Right atrium auricular region (tissue), 2 donors: ENCODE measurements at regions not wholly inside any gene's neighbourhood (a gene's known extent, or its start where the extent isn't known, plus 50 kb on each side); places are given as distances from the start of the nearest gene placed in this dataset.
"Not testable (repeated sequence)": the region's sequence is repeated elsewhere in the genome, so short reads cannot be mapped to it uniquely, and the experiment has no call there.

Source experiments
- DNase-seq: peaks from one replicate; pipeline ENCODE4 v3.0.0-alpha.2; 2019; ENCODE audit warnings: low spot score
- H3K27ac ChIP-seq, 2 donors: fragments of 200-600 bp; sonication (generic); 1 replicate in 1 of 2; 2 replicates in 1 of 2; pipeline ENCODE4 v1.5.1; 2016 to 2019
- H3K27me3 ChIP-seq, 2 donors: fragments of 200-600 bp; sonication (generic); one replicate each; pipeline versions ENCODE4 v1.5.1 to v1.6.0; 2017 to 2019
- H3K36me3 ChIP-seq: fragments of 200-600 bp; sonication (generic); one replicate; pipeline ENCODE4 v1.5.1; 2016
- H3K4me1 ChIP-seq, 2 donors: fragments of 200-600 bp; sonication (generic); one replicate each; pipeline versions ENCODE4 v1.5.1 to v1.6.0; 2017 to 2019
- H3K4me3 ChIP-seq, 2 donors: fragments of 200-600 bp; sonication (generic); 1 replicate in 1 of 2; 2 replicates in 1 of 2; pipeline ENCODE4 v1.5.1; 2017 to 2019; ENCODE audit warnings: mild to moderate bottlenecking in 1 of 2, moderate library complexity in 1 of 2
- H3K9me3 ChIP-seq, 2 donors: fragments of 200-600 bp; sonication (generic); one replicate each; pipeline ENCODE4 v1.5.1; 2019
- CTCF ChIP-seq, 2 donors: fragments of 200-600 bp; sonication (generic); IDR thresholded peaks; one replicate each; pipeline ENCODE4 v1.5.1; 2019; ENCODE audit warnings: antibody characterized with exemption in 2 of 2

- Histone ChIP-seq H3K27me3 (no peaks in the 10 kb centered on the region), H3K4me1 (peaks cover 0 to 3% of the 10 kb centered on the region in 2 donors), H3K4me3 (no peak overlapping the region), H3K27ac (no peak overlapping the region), H3K36me3 (no peaks in the 10 kb centered on the region), H3K9me3 (no peaks in the 10 kb centered on the region)
- no peak for DNase-seq
- no peak for TF ChIP-seq CTCF (IDR thresholded peaks at IDR 0.05)
Measured at GRCh38 chr10:11691319-11691755, 50.8 kb upstream of the ECHDC3 start.

DNA sequence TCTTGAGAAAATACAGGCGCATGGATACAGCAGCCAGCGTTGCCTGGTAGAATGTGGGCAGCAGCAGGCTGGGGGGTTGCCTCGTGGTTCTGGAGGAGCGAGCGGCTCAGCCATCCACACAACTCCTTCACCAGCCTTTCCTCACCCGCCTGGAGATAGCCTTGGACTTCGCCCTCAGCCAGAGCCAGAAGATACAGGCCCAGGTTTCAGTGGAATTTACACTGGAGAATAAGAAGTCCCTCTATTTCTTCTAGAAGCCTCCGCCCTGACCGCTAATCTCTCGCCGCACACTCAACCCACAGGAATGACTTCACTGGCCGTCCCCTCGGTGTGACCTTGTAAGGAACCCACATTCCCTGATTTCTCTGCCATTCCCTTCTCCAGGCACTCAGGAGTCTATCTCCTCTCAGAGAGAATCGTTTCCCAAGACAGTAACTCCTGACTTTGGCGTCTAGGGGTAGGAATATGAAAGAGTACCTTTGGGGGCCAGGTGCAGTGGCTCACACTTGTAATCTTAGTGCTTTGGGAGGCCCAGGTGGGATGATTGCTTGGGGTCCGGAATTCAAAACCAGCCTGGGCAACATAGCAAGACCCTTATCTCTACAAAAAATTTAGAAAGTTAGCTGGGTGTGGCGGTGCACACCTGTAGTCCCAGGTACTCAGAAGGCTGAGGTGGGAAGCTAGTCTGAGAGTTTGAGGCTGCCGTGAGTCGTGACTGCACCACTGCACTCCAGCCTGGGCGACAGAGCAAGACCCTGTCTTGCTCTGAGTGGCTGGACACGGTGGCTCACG is 52.0 kb upstream of the ECHDC3 start:
- no peak overlapping the region for H3K4me3 ChIP-seq
- TF ChIP-seq CTCF (IDR thresholded peaks at IDR 0.05), result no peak
- no peaks in the 10 kb centered on the region for H3K27me3 ChIP-seq
- no peaks in the 10 kb centered on the region for H3K36me3 ChIP-seq
- no peak overlapping the region for H3K27ac ChIP-seq
- H3K4me1 ChIP-seq, result peaks cover 0 to 15% of the 10 kb centered on the region in 2 donors
- no peak for DNase-seq
- H3K9me3 ChIP-seq, result no peaks in the 10 kb centered on the region

- H3K4me1 ChIP-seq, result peaks cover 0 to 24% of the 10 kb centered on the region in 2 donors
- H3K4me3 ChIP-seq, H3K9me3 ChIP-seq, H3K27ac ChIP-seq, DNase-seq, H3K27me3 ChIP-seq, H3K36me3 ChIP-seq: not testable (repeated sequence)
Measured at GRCh38 chr10:11688448-11688795, 53.8 kb upstream of the ECHDC3 start.

- DNase-seq, result no peak
- H3K9me3 ChIP-seq, result no peaks in the 10 kb centered on the region
- H3K4me3 ChIP-seq, result no peak overlapping the region
- H3K4me1 ChIP-seq, result peaks cover 0 to 24% of the 10 kb centered on the region in 2 donors
- no peaks in the 10 kb centered on the region for H3K36me3 ChIP-seq
- TF ChIP-seq CTCF (IDR thresholded peaks at IDR 0.05), result no peak
- H3K27ac ChIP-seq, result no peak overlapping the region
- no peaks in the 10 kb centered on the region for H3K27me3 ChIP-seq
Measured at GRCh38 chr10:11687779-11688447, 54.3 kb upstream of the ECHDC3 start.

DNA sequence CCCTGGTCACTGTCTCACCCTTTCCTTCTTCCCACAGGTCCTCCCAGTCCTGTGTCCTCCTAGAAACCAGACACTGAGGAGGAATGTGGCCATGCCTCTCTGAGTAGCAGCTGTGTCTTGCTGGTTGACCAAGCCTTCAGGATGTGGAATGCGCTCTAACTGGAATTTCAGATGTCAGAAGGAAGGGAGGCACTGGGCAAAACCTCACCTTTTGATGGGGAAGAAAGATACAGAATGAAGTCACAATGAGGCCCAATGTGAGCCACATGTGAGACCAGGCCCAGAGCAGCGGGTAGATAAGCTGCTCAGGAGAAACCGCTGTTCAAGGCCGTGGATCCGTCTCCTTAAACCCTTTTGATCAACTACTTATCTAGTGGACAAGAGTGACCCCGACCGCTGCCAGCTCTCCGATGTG is 54.8 kb upstream of the ECHDC3 start:
- no peak overlapping the region for H3K4me3 ChIP-seq
- H3K4me1 ChIP-seq, result peaks cover 0 to 24% of the 10 kb centered on the region in 2 donors
- no peak for DNase-seq
- H3K9me3 ChIP-seq, result no peaks in the 10 kb centered on the region
- no peaks in the 10 kb centered on the region for H3K36me3 ChIP-seq
- H3K27me3 ChIP-seq, result no peaks in the 10 kb centered on the region
- no peak for TF ChIP-seq CTCF (IDR thresholded peaks at IDR 0.05)
- no peak overlapping the region for H3K27ac ChIP-seq

- no peaks in the 10 kb centered on the region for H3K9me3 ChIP-seq
- TF ChIP-seq CTCF (IDR thresholded peaks at IDR 0.05), result no peak
- H3K4me3 ChIP-seq, result no peak overlapping the region
- peak overlapping the region in 1 of 2 donors; percentile 59 for H3K27ac ChIP-seq
- no peaks in the 10 kb centered on the region for H3K27me3 ChIP-seq
- peaks cover 0 to 20% of the 10 kb centered on the region in 2 donors for H3K4me1 ChIP-seq
- no peaks in the 10 kb centered on the region for H3K36me3 ChIP-seq
- DNase-seq, result peak; percentile 81
Measured at GRCh38 chr10:11685787-11686218, 56.4 kb upstream of the ECHDC3 start.
